ENCODE measurements at regions not wholly inside any gene's neighbourhood (a gene's known extent, or its start where the extent isn't known, plus 50 kb on each side); places are given as distances from the start of the nearest gene placed in this dataset.

- no peak for TF ChIP-seq CTCF (IDR thresholded peaks at IDR 0.05)
- TF ChIP-seq EP300 (IDR thresholded peaks at IDR 0.05) = no peak
- TF ChIP-seq POLR2A (IDR thresholded peaks at IDR 0.05) = no peak
- WGBS, 2 donors = 83 to 91% methylated on average over 3 of the region's 3 CpGs
- DNase-seq (ENCODE audit: low spot score in 2 of 2) = no peak
- Histone ChIP-seq H3K27me3 (no peaks in the 10 kb centered on the region), H3K4me3 (no peak overlapping the region), H3K27ac (no peak overlapping the region), H3K36me3 (no peaks in the 10 kb centered on the region), H3K9me3 (no peaks in the 10 kb centered on the region), H3K4me1 (no peaks in the 10 kb centered on the region)
These were observed 572.8 kb upstream of the FBXO33 start for GRCh38 chr14:40004871-40005500.

- 56 to 66% methylated on average over 5 of the region's 5 CpGs for WGBS, 2 donors
- H3K36me3 ChIP-seq = no peaks in the 10 kb centered on the region
- TF ChIP-seq POLR2A (IDR thresholded peaks at IDR 0.05) (no peak), EP300 (IDR thresholded peaks at IDR 0.05) (no peak), CTCF (IDR thresholded peaks at IDR 0.05) (no peak)
- no peak for DNase-seq (ENCODE audit: low spot score in 2 of 2)
- H3K4me1 ChIP-seq = no peaks in the 10 kb centered on the region
- no peak overlapping the region for H3K4me3 ChIP-seq
- no peaks in the 10 kb centered on the region for H3K27me3 ChIP-seq
- H3K27ac ChIP-seq = no peak overlapping the region
- H3K9me3 ChIP-seq = no peaks in the 10 kb centered on the region
These were observed 571.5 kb upstream of the FBXO33 start for GRCh38 chr14:40003773-40004172.

- Histone ChIP-seq H3K27me3 (no peaks in the 10 kb centered on the region), H3K36me3 (no peaks in the 10 kb centered on the region), H3K4me1 (no peaks in the 10 kb centered on the region), H3K27ac (no peak overlapping the region), H3K9me3 (no peaks in the 10 kb centered on the region), H3K4me3 (no peak overlapping the region)
- no peak for DNase-seq (ENCODE audit: low spot score in 2 of 2)
- WGBS, 2 donors = 90 to 92% methylated on average over 6 of the region's 6 CpGs
- TF ChIP-seq POLR2A (IDR thresholded peaks at IDR 0.05) = no peak
- TF ChIP-seq EP300 (IDR thresholded peaks at IDR 0.05) = no peak
- no peak for TF ChIP-seq CTCF (IDR thresholded peaks at IDR 0.05)
These were observed 566.6 kb upstream of the FBXO33 start for GRCh38 chr14:39998854-39999253.

DNA sequence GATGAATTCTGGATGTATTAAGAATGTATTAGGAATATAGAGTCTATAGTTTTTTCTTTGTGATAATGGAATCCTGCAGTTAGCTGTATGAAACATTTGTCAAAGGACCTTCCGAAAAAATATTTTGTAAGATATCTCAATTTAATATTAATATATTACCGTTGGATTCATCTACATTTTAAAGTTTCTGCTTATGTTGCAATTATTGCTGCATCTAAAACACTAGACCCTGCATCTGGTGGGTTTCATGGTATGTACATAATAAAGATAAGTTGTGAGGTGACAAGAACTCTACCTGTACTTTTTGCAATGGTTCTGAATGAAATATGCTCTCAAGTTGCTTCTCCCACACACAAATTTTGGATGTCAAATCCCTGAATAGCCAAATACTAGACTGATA lies 565.9 kb upstream of the FBXO33 start:
- no peak for DNase-seq (ENCODE audit: low spot score in 2 of 2)
- Histone ChIP-seq H3K9me3 (no peaks in the 10 kb centered on the region), H3K27ac (no peak overlapping the region), H3K4me3 (no peak overlapping the region), H3K36me3 (no peaks in the 10 kb centered on the region), H3K27me3 (no peaks in the 10 kb centered on the region), H3K4me1 (no peaks in the 10 kb centered on the region)
- TF ChIP-seq CTCF (IDR thresholded peaks at IDR 0.05) = no peak
- no peak for TF ChIP-seq EP300 (IDR thresholded peaks at IDR 0.05)
- no peak for TF ChIP-seq POLR2A (IDR thresholded peaks at IDR 0.05)
- WGBS, 2 donors = 92 to 96% methylated on average over 2 of the region's 2 CpGs

DNA sequence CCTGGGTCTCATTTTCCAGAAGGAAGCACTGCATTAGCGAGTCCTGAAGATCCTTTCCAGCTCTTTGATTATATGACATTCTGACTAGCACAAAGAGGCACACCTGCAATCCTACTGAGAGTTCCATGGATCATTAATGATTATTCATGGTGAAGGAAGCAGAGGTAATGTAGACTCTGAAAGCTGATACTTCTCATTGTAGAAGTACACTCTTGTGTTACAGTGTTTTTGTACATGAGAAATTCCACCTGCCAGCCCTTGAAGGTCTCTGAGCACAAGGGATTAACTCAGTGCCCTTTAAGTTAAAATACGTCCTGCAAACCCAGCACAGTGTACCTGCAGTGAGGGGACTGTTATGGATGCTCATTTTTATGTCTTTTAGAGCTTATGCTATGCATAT lies 558.8 kb upstream of the FBXO33 start:
- 81 to 82% methylated on average over 2 of the region's 2 CpGs for WGBS, 2 donors

More for the DNA sequence above, 558.8 kb upstream of the FBXO33 start:
- Histone ChIP-seq H3K27ac (no peak overlapping the region), H3K9me3 (no peaks in the 10 kb centered on the region), H3K4me1 (no peaks in the 10 kb centered on the region), H3K4me3 (no peak overlapping the region), H3K36me3 (no peaks in the 10 kb centered on the region), H3K27me3 (no peaks in the 10 kb centered on the region)
- TF ChIP-seq CTCF (IDR thresholded peaks at IDR 0.05) = no peak
- no peak for TF ChIP-seq EP300 (IDR thresholded peaks at IDR 0.05)
- TF ChIP-seq POLR2A (IDR thresholded peaks at IDR 0.05) = no peak
- DNase-seq (ENCODE audit: low spot score in 2 of 2) = no peak
